ENCODE measurements at regions not wholly inside any gene's neighbourhood (a gene's known extent, or its start where the extent isn't known, plus 50 kb on each side); places are given as distances from the start of the nearest gene placed in this dataset.
"Not testable (repeated sequence)": the region's sequence is repeated elsewhere in the genome, so short reads cannot be mapped to it uniquely, and the experiment has no call there.

DNA sequence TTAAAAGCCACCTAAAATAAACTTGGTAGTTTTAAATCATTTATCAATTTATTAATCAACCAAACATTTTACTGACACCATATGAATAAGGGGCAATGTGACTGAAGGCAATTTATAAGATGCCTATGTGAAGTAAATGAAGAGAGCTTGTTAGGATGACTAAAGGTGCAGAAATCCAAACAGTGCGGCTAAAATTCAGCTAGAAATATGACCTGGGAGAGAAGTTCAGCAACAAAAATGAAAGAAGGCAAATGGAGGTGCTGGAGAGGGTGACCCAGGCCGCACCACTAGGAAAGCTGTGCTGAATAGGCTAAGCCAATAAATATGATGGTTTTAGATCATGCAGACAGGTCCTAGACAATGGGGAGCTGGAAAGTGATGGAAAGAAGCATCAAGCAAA is 403.7 kb downstream of the BTG1 start:
- no peak for DNase-seq (ENCODE audit: low read depth in 2 of 2)

GRCh38 chr12:91733846-91734245 is 411.8 kb downstream of the BTG1 start:
- DNase-seq (ENCODE audit: low read depth in 2 of 2): not testable (repeated sequence)

DNA sequence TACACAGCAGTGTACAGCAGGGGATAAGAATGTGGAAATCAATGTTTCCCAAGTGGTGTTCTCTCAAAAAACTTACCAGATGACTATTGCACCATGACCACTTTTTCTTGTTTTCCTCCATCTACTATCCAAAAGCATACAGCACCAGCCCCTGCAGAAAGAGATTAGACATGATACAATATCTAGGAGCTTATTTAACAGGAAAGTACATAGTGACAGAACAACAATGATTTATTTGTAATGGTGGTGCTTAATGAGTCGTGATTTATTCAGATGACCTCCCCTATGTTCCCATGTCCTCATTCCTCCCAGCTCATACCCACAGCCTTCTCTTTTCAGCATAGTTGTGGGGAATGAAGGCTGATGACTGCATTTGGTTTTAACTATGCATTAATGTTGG is 413.6 kb downstream of the BTG1 start:
- no peak for DNase-seq (ENCODE audit: low read depth in 2 of 2)

DNA sequence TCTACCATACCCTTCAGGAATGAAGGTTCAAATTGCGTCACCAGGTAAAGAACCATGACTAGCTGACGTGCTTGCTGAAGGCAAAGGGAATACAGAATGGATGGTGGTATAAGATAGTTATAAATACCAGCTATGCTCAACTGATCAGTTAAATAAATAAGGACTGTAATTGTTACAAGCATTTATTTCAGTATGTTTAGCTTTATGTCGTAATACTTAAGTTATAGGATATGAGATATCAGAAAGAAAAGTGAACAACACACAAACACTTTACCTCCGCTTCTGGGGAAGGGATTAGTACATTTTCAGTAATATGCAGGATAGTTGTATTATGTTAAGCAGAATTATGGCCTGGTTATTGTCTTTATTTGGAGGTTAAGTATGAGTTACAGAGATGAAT is 416.1 kb downstream of the BTG1 start:
- no peak for DNase-seq (ENCODE audit: low read depth in 2 of 2)

- DNase-seq (ENCODE audit: low read depth in 2 of 2): no peak
These were observed 422.5 kb downstream of the BTG1 start for GRCh38 chr12:91723191-91723590.

DNA sequence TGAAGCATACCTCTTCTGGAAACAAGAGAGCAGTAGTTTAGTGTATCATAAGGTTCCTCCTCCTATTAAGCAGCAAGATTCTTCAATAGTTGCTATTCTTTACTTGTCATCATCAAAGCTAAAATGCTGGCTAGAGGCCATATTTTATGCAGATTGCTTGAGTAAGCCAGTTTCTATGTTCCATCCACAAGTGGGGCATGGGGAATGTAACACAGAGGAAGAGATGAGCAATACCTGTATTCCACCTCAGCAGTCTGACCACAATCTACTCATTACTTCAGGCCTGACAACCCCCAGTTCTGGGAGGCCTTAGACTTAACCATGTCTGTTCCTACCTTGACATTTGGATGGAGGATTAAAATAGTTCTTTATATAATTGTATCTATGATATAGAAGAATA is 423.6 kb downstream of the BTG1 start:
- DNase-seq (ENCODE audit: low read depth in 2 of 2): peak in 1 of 2 donors; percentile 12

DNA sequence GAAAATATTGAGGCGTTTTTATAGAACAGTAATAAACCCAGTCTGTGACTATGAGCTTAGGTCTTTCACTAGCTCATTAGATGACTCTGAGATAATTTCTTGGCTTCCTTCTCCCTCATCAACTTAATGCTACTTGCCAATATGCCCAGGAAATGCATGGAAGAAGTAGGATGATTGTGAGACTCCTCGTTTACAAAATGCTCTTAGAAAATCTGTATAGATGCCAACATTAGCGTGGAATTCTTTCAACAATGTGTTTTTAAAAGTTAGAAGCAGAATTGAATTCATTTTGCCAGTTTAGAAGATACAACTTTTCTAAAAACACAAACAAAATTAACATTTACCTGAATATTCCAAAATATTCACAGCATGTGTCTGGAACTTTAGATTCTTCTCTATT is 424.6 kb downstream of the BTG1 start:
- DNase-seq (ENCODE audit: low read depth in 2 of 2): no peak

- no peak for DNase-seq (ENCODE audit: low read depth in 2 of 2)
These were observed 427.3 kb downstream of the BTG1 start for GRCh38 chr12:91718326-91718725.

DNA sequence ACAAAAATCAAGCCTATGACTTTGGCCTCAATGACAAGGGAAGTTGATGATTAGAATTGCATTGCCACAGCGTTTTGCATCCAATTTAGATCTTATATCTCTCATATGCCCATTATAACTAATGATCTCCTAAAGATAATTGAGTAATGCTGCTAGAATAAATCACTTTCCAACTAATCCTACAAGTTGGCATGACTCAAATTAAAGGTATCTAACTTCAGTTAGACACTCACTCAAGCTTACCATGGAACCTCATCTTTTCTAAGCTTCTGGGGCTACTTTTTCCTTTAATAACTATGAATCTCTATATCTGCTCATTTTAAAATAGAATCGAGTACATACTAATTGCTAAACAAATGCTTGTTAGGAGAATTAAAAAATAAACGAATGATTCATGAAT is 427.8 kb downstream of the BTG1 start:
- DNase-seq (ENCODE audit: low read depth in 2 of 2): no peak

DNA sequence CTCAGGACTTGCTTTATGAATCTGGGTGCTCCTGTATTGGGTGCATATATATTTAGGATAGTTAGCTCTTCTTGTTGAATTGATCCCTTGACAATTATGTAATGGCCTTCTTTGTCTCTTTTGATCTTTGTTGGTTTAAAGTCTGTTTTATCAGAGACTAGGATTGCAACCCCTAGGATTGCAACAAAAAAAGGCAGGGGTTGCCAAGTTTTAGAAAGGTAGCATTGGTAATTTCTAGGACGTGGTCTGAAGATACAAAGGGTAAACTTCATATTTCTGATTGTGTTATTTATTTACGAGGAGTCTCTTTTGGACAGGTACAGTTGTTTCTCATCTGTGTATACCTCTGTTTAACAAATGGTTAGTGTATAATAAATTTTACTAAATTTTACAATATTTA is 433.7 kb downstream of the BTG1 start:
- DNase-seq (ENCODE audit: low read depth in 2 of 2): not testable (repeated sequence)

DNA sequence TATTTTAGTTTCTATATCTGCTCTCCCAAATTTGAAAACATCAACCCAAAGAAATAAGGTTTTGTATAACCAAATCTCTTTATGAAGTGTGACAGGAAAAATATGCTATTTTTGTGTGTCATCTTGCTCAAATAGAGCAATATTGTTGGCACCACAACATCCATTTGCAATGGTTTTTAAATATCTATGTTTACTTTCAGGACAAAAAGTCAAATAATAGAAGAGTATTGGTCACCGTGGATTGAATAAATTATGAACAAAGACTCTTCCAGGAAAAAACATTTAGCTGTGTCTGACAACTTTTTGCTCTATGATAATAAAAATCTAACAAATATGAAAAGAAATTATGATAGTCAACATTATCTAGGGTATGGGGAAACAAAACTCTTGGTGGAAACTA is 439.2 kb downstream of the BTG1 start:
- no peak for DNase-seq (ENCODE audit: low read depth in 2 of 2)

GRCh38 chr12:91704446-91704845 is 441.2 kb downstream of the BTG1 start:
- DNase-seq (ENCODE audit: low read depth in 2 of 2): no peak

DNA sequence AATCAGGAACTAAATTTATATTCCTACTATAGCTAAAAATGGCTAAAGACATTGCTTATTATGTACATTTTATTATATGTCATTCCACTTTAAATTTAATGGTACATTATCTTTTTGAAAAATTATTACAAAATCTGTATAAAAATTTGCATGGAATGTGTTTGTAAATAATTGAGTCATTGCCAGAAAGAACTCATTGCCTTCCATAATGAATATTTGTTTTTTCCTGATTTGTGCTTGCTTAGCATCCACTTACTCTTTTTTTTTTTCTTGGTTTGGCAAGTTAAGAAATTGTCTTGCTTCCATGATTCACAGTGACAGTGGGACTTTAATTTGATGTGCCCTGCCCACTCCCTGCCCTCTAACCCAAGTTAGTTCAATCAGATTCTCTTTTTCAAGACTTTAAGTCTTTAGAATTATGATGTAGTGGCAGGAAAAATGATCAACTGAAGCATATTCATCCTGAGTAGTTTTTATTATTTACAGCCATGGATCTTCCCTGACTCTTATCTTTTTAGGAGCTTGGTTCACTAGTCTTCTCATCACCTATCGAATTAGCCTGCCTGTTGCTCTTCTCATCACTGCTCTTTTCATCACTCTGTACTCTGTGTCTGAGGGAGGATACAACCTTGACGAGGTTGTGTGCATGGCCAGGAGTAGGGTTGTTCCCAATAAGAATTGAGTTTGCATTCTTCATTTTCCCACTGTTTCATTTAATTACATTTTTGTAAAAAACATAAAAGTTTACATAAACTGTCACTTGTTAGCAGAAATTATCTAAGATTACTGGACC is 442.0 kb downstream of the BTG1 start:
- DNase-seq (ENCODE audit: low read depth in 2 of 2): no peak

DNA sequence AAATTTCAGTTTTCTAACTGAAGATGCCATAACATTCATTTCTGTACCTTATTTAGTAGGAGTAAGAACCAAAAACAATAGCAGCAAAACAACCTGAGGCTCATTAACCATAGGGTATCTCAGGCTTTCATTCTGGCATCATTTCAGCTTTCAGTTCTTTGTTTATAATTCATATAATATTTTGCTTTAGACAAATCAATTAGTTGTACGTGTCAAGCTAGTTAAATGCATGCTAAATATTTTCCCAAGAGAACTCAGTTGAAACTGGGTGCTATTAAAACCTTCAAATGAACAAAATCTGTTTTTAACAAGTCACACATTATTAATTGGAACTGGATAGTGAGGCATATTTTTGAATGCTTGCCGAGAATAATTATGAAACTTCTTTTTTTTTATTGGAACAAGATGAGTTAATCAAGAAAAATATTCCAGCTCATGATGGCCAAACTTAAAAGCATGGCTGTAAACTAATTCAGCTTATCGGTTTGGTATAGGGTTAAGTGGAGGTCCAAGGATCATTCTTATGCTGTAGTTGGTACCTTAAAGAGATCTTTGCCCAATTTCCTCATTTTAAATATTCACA is 442.7 kb downstream of the BTG1 start:
- DNase-seq (ENCODE audit: low read depth in 2 of 2): no peak

DNA sequence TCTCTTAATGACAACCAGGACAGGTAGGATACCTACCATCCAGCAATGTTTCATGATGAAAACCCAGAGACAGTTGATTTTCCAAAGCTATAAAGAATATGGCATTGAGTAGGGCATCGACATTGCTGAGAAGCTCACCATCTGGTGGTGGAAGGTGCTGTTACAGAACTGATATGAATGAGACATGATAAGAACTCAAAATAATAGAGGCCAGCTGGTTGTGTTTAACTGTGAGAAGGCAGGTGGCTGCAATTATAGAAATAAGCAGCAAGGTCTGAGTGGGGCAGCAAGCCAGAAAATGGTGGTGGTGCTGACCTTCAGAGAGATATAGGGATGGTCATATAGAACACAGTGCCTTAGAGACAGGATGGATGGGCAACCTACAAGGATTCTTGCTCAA is 449.7 kb downstream of the BTG1 start:
- DNase-seq (ENCODE audit: low read depth in 2 of 2): no peak

DNA sequence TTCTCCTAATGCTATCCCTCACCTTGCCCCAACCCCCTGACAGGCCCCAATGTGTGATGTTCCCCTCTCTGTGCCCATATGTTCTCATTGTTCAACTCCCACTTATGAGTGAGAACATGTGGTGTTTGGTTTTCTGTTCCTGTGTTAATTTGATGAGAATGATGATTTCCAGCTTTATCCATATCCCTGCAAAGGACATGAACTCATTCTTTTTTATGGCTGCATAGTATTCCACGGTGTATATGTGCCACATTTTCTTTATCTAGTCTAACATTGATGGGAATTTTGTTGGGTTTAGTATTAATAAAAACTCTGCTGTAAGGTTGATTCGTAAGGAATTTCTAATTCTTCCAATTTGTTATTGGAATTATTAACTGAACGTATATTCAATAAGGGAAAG is 450.2 kb downstream of the BTG1 start:
- DNase-seq (ENCODE audit: low read depth in 2 of 2): not testable (repeated sequence)

GRCh38 chr12:91690531-91690930 is 455.1 kb downstream of the BTG1 start:
- no peak for DNase-seq (ENCODE audit: low read depth in 2 of 2)

- peak in 1 of 2 donors; percentile 5 for DNase-seq (ENCODE audit: low read depth in 2 of 2)
These were observed 458.3 kb downstream of the BTG1 start for GRCh38 chr12:91687052-91688017.

DNA sequence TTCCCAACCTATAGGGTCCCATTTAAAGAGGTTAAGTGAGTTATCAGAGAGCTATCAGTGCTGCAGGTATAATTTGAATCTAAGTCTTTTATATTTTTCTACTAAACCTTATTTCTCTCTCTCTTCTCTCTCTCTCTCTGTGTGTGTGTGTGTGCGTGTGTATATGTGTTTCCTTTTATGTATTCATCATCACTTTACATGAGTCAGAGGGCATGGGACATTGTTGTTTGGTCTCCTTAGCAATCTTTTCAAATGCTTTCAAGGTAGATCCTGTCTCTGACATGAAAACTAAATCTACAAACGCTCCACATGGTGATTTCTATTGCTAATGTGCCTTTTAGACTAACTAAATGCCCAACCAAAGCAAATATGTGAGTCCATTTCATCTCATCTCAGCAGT is 459.7 kb downstream of the BTG1 start:
- DNase-seq (ENCODE audit: low read depth in 2 of 2): no peak

DNA sequence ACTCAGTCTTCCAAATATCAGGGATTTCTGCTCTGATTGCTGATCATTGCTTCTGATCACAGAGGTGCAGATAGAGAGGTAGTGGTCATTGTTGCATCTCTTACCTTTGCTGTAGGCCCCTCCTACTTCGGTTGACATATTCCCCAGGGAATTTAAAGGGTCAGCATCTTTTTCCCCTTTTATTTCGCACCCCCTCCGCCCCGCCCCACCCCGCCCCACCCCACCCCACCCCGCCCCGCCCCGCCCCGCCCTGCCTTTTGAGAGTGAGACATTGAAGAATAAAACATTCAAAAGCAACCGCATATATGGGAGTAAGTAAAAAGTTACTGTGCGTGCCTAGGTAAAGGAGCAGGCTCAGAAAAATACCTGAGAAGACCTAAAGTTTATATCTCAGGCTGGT is 463.9 kb downstream of the BTG1 start:
- DNase-seq (ENCODE audit: low read depth in 2 of 2): no peak

DNA sequence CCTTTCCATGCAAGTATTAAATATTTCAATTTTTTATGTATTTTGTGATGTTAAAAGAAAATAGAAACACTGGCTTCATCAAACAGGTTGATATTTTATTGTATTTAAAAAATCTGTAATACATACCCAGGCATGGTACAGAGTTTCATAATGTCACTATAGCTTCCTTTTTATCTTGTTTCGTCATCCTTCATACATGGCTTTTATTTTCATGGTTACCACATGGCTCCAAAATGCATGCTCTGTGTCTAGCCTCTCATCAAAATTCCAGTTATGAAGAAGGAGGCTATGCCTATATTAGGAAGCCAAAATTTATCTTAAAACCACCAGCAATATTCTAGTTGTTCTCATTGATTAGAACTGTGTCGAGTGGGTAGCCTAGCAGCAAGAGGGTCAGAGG is 464.8 kb downstream of the BTG1 start:
- no peak for DNase-seq (ENCODE audit: low read depth in 2 of 2)

GRCh38 chr12:91677556-91677955 is 468.1 kb downstream of the BTG1 start:
- no peak for DNase-seq (ENCODE audit: low read depth in 2 of 2)

DNA sequence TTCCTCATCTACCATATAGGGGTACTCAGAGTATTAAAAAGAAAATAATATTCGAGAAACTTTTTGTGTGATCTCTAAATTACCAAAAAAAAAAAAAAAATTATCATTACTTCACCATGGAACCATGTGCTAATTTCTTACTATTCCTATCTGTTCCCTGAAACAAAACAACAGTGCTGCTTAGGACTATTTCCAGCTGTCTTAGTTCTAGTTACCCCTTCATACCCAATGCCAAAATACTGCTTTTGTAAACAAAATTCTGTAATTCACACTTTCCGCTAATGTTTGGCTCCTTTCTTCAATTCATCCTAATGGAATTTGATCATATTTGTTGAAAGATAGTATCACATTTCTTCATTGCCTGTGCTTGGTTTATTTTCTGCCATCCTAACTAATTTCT is 470.2 kb downstream of the BTG1 start:
- no peak for DNase-seq (ENCODE audit: low read depth in 2 of 2)

Data from stimulated activated CD4-positive, alpha-beta T cell treated with anti-CD3 and anti-CD28 coated beads, Interleukin-1b, Interleukin-23, amount 100 ng/mL, for 4 hours (primary cell).